Endothelial cell of umbilical vein (primary cell): ENCODE measurements at regions not wholly inside any gene's neighbourhood (a gene's known extent, or its start where the extent isn't known, plus 50 kb on each side); places are given as distances from the start of the nearest gene placed in this dataset.
"Not testable (repeated sequence)": the region's sequence is repeated elsewhere in the genome, so short reads cannot be mapped to it uniquely, and the experiment has no call there.

Source experiments
- BruUV-seq: library from RNA; stranded (reverse); fragments of 400-500 nt; replicated peaks from 2 replicates; lab custom pipeline; 2021; lab: Mats Ljungman, UMichigan
- CTCF ChIA-PET: fragments of 300-600, 350-600 bp; sonication (Branson Sonifier 250); formaldehyde crosslinking; loops from one replicate; lab custom pipeline; 2021; ENCODE audit warnings: antibody characterized with exemption, inconsistent platforms; lab: Charles Lee
- POLR2A ChIA-PET: fragments of 300-600, 350-600 bp; sonication (Branson Sonifier 250); formaldehyde crosslinking; loops from one replicate; lab custom pipeline; 2021; ENCODE audit warnings: antibody characterized with exemption, inconsistent platforms; lab: Charles Lee
- DNase-seq: peaks from one replicate; pipeline ENCODE4 v3.0.0-alpha.2; 2011; ENCODE audit warnings: low read depth, low spot score
- FAIRE-seq: peaks from 2 replicates; lab custom pipeline; 2011; peaks lifted over from hg19 to GRCh38; lab: Jason Lieb, UNC
- H2AFZ ChIP-seq: 2 replicates; pipeline ENCODE4 v1.6.0; 2012; ENCODE audit warnings: low read depth, low read length, control low read depth, inconsistent platforms
- H3K27ac ChIP-seq: 2 replicates; pipeline ENCODE4 v1.5.1; 2011; ENCODE audit warnings: low read depth, mild to moderate bottlenecking, control low read depth, low read length, moderate library complexity; ENCODE audit not compliant: insufficient read depth
- H3K27me3 ChIP-seq, 2 experiments: 2 replicates each; pipeline versions ENCODE4 v1.6.0 to v1.6.1; 2011; ENCODE audit warnings: low read length in 2 of 2, mixed read lengths in 1 of 2; ENCODE audit not compliant: control insufficient read depth in 2 of 2, insufficient read depth in 2 of 2
- H3K36me3 ChIP-seq, 2 experiments: 2 replicates in 1 of 2; 3 replicates in 1 of 2; pipeline ENCODE4 v1.5.1; 2011; ENCODE audit warnings: low read length in 2 of 2, mild to moderate bottlenecking in 1 of 2, moderate library complexity in 1 of 2; ENCODE audit not compliant: control insufficient read depth in 2 of 2, insufficient read depth in 2 of 2; ENCODE audit errors: extremely low read depth in 1 of 2
- H3K4me1 ChIP-seq: 3 replicates; pipeline ENCODE4 v1.5.1; 2011; ENCODE audit warnings: mild to moderate bottlenecking, low read length; ENCODE audit not compliant: control insufficient read depth, insufficient read depth; ENCODE audit errors: extremely low read depth
- H3K4me2 ChIP-seq: 2 replicates; pipeline ENCODE4 v1.6.1; 2011; ENCODE audit warnings: low read length, control low read depth, mixed read lengths; ENCODE audit not compliant: insufficient read depth
- H3K4me3 ChIP-seq, 3 experiments: fragments of 200-600 bp in 1 of 3; sonication (generic), shearing (Covaris generic) in 1 of 3; replicated peaks in 1 of 3; 2 replicates each; pipeline ENCODE4 v1.5.1; 2011 to 2016; ENCODE audit warnings: control low read depth in 3 of 3, low read length in 3 of 3, mild to moderate bottlenecking in 2 of 3, inconsistent platforms in 1 of 3, low read depth in 1 of 3, moderate library complexity in 1 of 3; ENCODE audit not compliant: insufficient read depth in 1 of 3
- H3K79me2 ChIP-seq: 2 replicates; pipeline ENCODE4 v1.6.0; 2012; ENCODE audit warnings: low read length, inconsistent platforms; ENCODE audit not compliant: control insufficient read depth, insufficient read depth
- H3K9ac ChIP-seq: replicated peaks from 2 replicates; pipeline ENCODE3; 2011; ENCODE audit warnings: low read length, control low read depth; ENCODE audit not compliant: insufficient read depth; ENCODE audit errors: extremely low read depth
- H3K9me1 ChIP-seq: replicated peaks from 3 replicates; pipeline ENCODE4 v1.6.0; 2011; ENCODE audit warnings: mild to moderate bottlenecking, low read length; ENCODE audit not compliant: control insufficient read depth, insufficient read depth; ENCODE audit errors: extremely low read depth
- H3K9me3 ChIP-seq: replicated peaks from 2 replicates; pipeline ENCODE4 v1.5.1; 2012; ENCODE audit warnings: low read length, inconsistent platforms; ENCODE audit not compliant: control insufficient read depth, insufficient read depth
- H4K20me1 ChIP-seq: replicated peaks from 2 replicates; pipeline ENCODE3; 2011; ENCODE audit warnings: mild to moderate bottlenecking, low read length; ENCODE audit not compliant: control insufficient read depth, insufficient read depth; ENCODE audit errors: extremely low read depth
- CTCF ChIP-seq, 2 donors: IDR thresholded peaks; 1 replicate in 1 of 2; 2 replicates in 1 of 2; pipeline ENCODE4 v1.5.1; 2011; ENCODE audit warnings: low read length in 2 of 2, mild to moderate bottlenecking in 2 of 2, moderate library complexity in 2 of 2, control low read depth in 1 of 2, inconsistent platforms in 1 of 2, low read depth in 1 of 2; ENCODE audit not compliant: insufficient read depth in 1 of 2; ENCODE audit errors: extremely low read depth in 1 of 2
- EZH2 ChIP-seq: IDR thresholded peaks from 2 replicates; pipeline ENCODE4 v1.6.1; 2012; ENCODE audit warnings: borderline replicate concordance, low read depth, mild to moderate bottlenecking, moderate library complexity, low read length, inconsistent platforms; ENCODE audit not compliant: severe bottlenecking
- FOS ChIP-seq: IDR thresholded peaks from 2 replicates; pipeline ENCODE4 v1.6.1; 2011; ENCODE audit warnings: mild to moderate bottlenecking, low read length, moderate library complexity, borderline replicate concordance; ENCODE audit not compliant: insufficient read depth
- GATA2 ChIP-seq: IDR thresholded peaks from 2 replicates; pipeline ENCODE4 v1.7.0; 2011; ENCODE audit warnings: low read depth, mild to moderate bottlenecking, moderate library complexity, mixed read lengths, low read length; ENCODE audit not compliant: insufficient read length, insufficient read depth
- JUN ChIP-seq: IDR thresholded peaks from 2 replicates; pipeline ENCODE4 v1.6.1; 2011; ENCODE audit warnings: borderline replicate concordance, low read depth; ENCODE audit not compliant: insufficient read length, insufficient read depth
- MAX ChIP-seq: IDR thresholded peaks from 2 replicates; pipeline ENCODE4 v1.6.1; 2011; ENCODE audit not compliant: insufficient read depth, insufficient read length
- MYC ChIP-seq: IDR thresholded peaks from one replicate; pipeline ENCODE4 v1.6.1; 2011; ENCODE audit warnings: mild to moderate bottlenecking, low read depth, low read length
- POLR2A ChIP-seq: IDR thresholded peaks from 2 replicates; pipeline ENCODE4 v1.6.1; 2012; ENCODE audit warnings: low read depth, mild to moderate bottlenecking, control low read depth, low read length
- POLR2AphosphoS5 ChIP-seq: IDR thresholded peaks from 2 replicates; pipeline ENCODE4 v1.6.1; 2012; ENCODE audit warnings: low read depth, mild to moderate bottlenecking, control low read depth, low read length, moderate library complexity; ENCODE audit not compliant: insufficient read depth
- dilution Hi-C: fragments of 300-500 bp; cut with MboI; formaldehyde crosslinking; loops from one replicate; pipeline ENCODE4 v1.15.0; 2019; ENCODE audit warnings: low sequenced_read_pairs; ENCODE audit not compliant: extremely low pct_ligation_motif_present
- intact Hi-C: fragments of 100-400 bp; cut with micrococcal nuclease; formaldehyde crosslinking; loops from one replicate; pipeline ENCODE4 v1.10.0; 2022

- intact Hi-C loops = no loop called here
- Histone ChIP-seq H3K9me1 (no peaks in the 10 kb centered on the region), H3K27me3 (no peaks in the 10 kb centered on the region), H3K4me1 (peaks cover 26% of the 10 kb centered on the region), H3K9ac (peak overlapping the region; percentile 46), H3K4me3 (peak overlapping the region in 1 of 3 experiments; percentile 11), H3K36me3 (no peaks in the 10 kb centered on the region), H2AFZ (peak overlapping the region; percentile 62), H4K20me1 (no peaks in the 10 kb centered on the region), H3K27ac (peak overlapping the region; percentile 68), H3K79me2 (no peaks in the 10 kb centered on the region), H3K9me3 (no peaks in the 10 kb centered on the region), H3K4me2 (peak overlapping the region; percentile 78)
- DNase-seq (peak; percentile 91), FAIRE-seq (peak; percentile 71)
- TF ChIP-seq JUN = peak; percentile 79
- peak; percentile 85 for TF ChIP-seq FOS
- no peak for TF ChIP-seq POLR2A
- BruUV-seq = no TSS peak
- POLR2A ChIA-PET = no interaction called here
- CTCF ChIA-PET = interaction anchor here (0.9 to 2.2 kb wide), 6 partner anchors 23 to 195 kb away, joined by 3 to 19 read pairs (median 4); no protein-coding TSS in a partner anchor
- dilution Hi-C loops = no loop called here
Measured at GRCh38 chr2:188788621-188789020, 185.6 kb upstream of the COL3A1 start.

GRCh38 chr2:188789951-188790350 lies 184.2 kb upstream of the COL3A1 start:
- no peaks in the 10 kb centered on the region for H3K36me3 ChIP-seq
- DNase-seq (no peak), FAIRE-seq (no peak)
- no peaks in the 10 kb centered on the region for H3K27me3 ChIP-seq
- intact Hi-C loops = no loop called here
- TF ChIP-seq JUN (no peak), POLR2AphosphoS5 (no peak), MYC (no peak), FOS (no peak), CTCF (IDR thresholded peaks at IDR 0.05; ENCODE audit: extremely low read depth in 1 of 2, insufficient read depth in 1 of 2, low read depth in 1 of 2, low read length in 2 of 2) (no peak), EZH2 (no peak), GATA2 (no peak), MAX (no peak), POLR2A (no peak)
- H3K4me3 ChIP-seq = no peak overlapping the region
- no peaks in the 10 kb centered on the region for H3K9me1 ChIP-seq
- no peak overlapping the region for H3K4me2 ChIP-seq
- no peak overlapping the region for H2AFZ ChIP-seq
- H3K4me1 ChIP-seq = peaks cover 26% of the 10 kb centered on the region
- dilution Hi-C loops = no loop called here
- H3K9ac ChIP-seq = no peak overlapping the region
- H3K79me2 ChIP-seq = no peaks in the 10 kb centered on the region
- H3K9me3 ChIP-seq = no peaks in the 10 kb centered on the region
- CTCF ChIA-PET = no interaction called here
- H4K20me1 ChIP-seq = no peaks in the 10 kb centered on the region
- POLR2A ChIA-PET = no interaction called here
- H3K27ac ChIP-seq = no peak overlapping the region
- no TSS peak for BruUV-seq

GRCh38 chr2:188794453-188794852 lies 179.7 kb upstream of the COL3A1 start:
- intact Hi-C loops, dilution Hi-C loops, H3K9me1 ChIP-seq, FAIRE-seq, H3K9me3 ChIP-seq, H3K4me1 ChIP-seq, H3K27ac ChIP-seq, H3K36me3 ChIP-seq, BruUV-seq, H3K4me2 ChIP-seq, H3K27me3 ChIP-seq, H3K4me3 ChIP-seq, DNase-seq, H4K20me1 ChIP-seq, CTCF ChIA-PET, H3K9ac ChIP-seq, POLR2A ChIA-PET, H3K79me2 ChIP-seq, H2AFZ ChIP-seq: not testable (repeated sequence)
